Lower leg skin (tissue), 3 donors: ENCODE measurements at regions not wholly inside any gene's neighbourhood (a gene's known extent, or its start where the extent isn't known, plus 50 kb on each side); places are given as distances from the start of the nearest gene placed in this dataset.

Experiments
- POLR2A ChIP-seq, 2 donors: fragments of 450-650 bp; IDR thresholded peaks; one replicate each; pipeline ENCODE4 v1.6.1; 2016 to 2017; ENCODE audit warnings: antibody characterized with exemption in 2 of 2, mild to moderate bottlenecking in 1 of 2, moderate library complexity in 1 of 2
- TF ChIP-seq, protein P1 (sequence below), 3 donors: fragments of 450-650 bp; IDR thresholded peaks; one replicate each; pipeline ENCODE4 v1.5.1; 2016; ENCODE audit warnings: antibody characterized with exemption in 3 of 3, mild to moderate bottlenecking in 3 of 3, moderate library complexity in 2 of 3

GRCh38 chr5:14958188-14958587 lies 86.6 kb upstream of the ANKH start:
- TF ChIP-seq, protein P1, sequence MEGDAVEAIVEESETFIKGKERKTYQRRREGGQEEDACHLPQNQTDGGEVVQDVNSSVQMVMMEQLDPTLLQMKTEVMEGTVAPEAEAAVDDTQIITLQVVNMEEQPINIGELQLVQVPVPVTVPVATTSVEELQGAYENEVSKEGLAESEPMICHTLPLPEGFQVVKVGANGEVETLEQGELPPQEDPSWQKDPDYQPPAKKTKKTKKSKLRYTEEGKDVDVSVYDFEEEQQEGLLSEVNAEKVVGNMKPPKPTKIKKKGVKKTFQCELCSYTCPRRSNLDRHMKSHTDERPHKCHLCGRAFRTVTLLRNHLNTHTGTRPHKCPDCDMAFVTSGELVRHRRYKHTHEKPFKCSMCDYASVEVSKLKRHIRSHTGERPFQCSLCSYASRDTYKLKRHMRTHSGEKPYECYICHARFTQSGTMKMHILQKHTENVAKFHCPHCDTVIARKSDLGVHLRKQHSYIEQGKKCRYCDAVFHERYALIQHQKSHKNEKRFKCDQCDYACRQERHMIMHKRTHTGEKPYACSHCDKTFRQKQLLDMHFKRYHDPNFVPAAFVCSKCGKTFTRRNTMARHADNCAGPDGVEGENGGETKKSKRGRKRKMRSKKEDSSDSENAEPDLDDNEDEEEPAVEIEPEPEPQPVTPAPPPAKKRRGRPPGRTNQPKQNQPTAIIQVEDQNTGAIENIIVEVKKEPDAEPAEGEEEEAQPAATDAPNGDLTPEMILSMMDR (IDR thresholded peaks at IDR 0.05), result no peak
- no peak for TF ChIP-seq POLR2A (IDR thresholded peaks at IDR 0.05)
